HG02884 (cell line): ENCODE measurements at regions not wholly inside any gene's neighbourhood (a gene's known extent, or its start where the extent isn't known, plus 50 kb on each side); places are given as distances from the start of the nearest gene placed in this dataset.
"Not testable (repeated sequence)": the region's sequence is repeated elsewhere in the genome, so short reads cannot be mapped to it uniquely, and the experiment has no call there.

ENCODE experiments used
- ATAC-seq: cut with Tn5 transposase; IDR thresholded peaks from one replicate; pipeline ENCODE4 v1.9.1; 2021; ENCODE audit warnings: mild to moderate bottlenecking, moderate library complexity; ENCODE audit not compliant: unreplicated experiment

GRCh38 chr4:148574502-148574901 is 132.3 kb upstream of the NR3C2 start:
- ATAC-seq: no peak

GRCh38 chr4:148574066-148574465 is 131.9 kb upstream of the NR3C2 start:
- no peak for ATAC-seq

- ATAC-seq: no peak
These were observed 131.1 kb upstream of the NR3C2 start for GRCh38 chr4:148573296-148573695.

GRCh38 chr4:148565801-148566200 is 123.6 kb upstream of the NR3C2 start:
- no peak for ATAC-seq

DNA sequence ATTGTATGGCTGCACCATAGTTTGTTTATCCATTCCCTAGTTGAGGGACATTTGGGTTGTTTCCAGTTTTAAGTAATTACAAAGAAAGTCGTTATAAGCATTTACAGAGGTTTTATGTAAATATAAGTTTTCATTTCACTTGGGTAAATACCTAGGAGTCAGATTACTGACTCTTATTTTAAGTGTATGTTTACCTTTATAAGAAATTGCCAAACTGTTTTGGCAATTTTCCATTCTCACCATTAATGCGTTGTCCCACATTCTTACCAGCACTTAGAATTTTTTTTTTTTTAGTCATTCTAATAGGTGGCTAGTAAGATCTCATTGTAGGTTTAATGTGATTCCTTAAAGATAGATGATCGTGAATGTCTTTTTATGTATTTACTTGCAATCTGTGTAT is 121.5 kb upstream of the NR3C2 start:
- ATAC-seq: no peak

DNA sequence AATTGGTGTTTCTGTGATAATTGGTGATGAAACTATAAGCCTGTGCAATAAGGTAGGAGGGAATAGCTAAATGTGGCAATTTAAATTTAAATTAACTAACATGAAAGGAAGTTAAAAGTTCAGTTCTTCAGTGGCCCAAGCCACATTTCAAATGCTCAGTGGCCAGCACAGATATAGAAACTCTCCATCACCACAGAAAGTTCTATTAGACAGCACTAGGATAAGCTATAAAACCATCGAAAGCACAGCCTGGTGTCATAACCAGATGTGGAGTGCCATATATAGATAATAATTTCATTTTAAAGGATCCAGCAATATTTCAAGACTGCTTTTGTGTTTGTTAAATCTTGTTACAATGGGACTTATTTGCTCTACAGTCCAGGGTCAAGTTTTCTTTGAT is 119.3 kb upstream of the NR3C2 start:
- ATAC-seq: no peak

- ATAC-seq: no peak
These were observed 115.6 kb upstream of the NR3C2 start for GRCh38 chr4:148557793-148558192.

DNA sequence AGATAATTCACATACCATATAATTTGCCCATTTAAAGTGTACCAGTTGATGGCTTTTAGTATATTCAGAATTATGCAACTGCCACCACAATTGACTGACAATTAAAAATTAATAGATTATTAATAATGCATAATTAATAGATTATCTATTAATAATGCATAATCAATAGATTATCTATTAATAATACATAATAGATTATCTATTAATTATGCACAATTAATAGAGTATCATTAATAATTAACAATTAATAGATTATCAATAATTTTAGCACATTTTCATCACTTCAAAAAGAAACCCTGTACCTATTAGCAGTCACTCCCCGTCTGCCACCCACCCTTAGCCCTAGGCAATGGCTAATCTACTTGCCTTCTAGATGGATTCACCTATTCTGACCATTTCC is 108.6 kb upstream of the NR3C2 start:
- no peak for ATAC-seq

DNA sequence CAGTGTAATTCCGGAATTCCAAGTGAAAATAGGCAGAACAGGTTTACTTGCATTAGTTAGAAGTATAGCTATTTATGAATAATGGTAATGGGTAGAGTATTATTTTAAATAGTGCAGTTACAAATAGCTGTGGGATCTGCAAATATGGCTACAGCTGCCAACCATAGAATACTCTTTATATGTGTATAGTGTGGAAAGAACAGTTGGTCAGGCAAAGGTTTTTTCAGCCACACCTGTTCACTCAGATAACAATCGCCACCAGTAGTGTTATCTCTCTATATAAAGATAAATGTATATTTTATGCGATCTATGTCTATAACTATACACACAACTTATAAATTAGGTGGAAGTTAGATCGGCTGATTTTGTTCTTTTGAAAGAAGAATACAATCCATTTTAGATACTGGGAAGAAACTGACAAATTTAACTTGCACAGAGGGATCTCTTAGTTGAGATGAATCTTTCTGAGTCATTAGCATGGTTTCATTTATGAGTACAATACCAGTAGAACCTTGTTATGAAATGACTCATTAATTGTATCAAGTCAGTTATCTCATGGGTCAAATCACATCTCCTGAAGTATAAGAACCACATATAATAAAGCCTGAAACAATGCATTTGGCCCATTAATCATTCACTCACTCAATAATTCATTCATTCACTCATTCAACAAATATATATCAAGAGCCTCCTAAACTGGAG is 100.9 kb upstream of the NR3C2 start:
- ATAC-seq: no peak

DNA sequence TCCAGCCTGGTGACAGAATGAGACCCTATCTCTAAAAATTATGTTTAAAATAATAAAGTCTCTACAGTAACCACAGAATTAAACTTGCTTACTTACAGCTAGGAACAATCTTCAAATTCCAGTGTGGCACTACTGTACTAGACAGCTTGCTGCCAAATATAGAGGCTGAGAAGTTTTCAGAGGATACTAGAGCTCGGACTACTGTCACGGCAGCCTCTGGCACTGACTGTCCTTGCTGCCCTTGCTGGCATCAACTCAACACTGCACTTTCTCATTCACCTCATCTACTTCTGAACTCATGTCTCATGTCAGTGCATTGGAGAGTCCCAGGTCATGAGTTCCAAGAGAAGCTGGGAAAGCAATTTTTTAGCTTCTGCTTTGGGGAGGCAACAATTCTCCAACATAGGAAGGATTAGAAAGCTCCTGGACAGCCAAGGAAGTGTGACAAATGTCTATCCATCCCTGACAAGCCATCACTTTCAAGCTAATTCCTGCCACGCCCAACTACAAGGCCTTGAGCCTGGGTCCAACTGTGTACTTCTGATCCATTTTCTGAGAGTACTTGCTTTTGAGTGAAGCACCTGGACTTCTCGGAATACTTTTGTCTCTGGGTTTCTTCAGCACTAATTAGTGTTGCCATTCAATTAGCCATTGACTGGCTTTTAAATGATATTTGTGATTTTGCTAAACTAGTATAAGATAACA is 98.6 kb upstream of the NR3C2 start:
- ATAC-seq: no peak

- no peak for ATAC-seq
These were observed 97.2 kb upstream of the NR3C2 start for GRCh38 chr4:148539387-148539786.

- ATAC-seq: not testable (repeated sequence)
These were observed 91.6 kb upstream of the NR3C2 start for GRCh38 chr4:148533851-148534250.

DNA sequence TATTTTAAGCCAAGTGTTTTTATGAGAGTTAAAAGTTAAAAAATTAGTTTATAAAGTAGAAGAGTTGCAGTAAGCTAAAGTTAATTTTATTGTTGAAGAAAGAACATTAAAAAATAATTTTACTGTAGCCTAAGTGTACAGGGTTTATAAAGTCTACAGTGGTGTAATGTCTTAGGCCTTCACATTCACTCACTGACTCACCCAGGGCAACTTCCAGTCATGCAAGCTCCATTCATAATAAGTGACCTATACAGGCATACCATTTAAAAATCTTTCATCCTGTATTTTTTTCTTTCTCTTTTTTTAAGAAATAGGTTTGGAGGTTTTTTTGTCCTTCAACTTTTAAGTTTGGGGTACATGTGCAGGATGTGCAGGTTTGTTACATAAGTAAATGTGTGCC is 87.9 kb upstream of the NR3C2 start:
- ATAC-seq: no peak

DNA sequence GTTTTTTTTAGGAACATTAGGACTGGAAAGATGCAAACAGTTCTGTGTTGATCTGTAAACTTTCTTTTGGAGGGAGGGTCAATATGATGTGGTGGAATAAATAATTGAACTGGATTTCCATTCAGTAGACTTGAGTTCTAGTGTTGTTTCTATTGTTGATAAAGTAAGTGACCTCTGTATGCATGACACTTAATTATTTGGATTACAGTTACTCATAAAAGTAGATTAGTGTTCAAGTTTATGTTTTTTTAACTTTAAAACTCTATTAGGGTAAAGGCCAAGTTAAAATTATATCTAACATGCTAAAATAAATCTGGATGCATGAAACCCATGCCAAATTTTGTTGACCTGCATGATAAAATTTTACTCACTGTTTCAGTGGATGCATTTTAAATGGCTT is 85.4 kb upstream of the NR3C2 start:
- no peak for ATAC-seq

GRCh38 chr4:148522995-148523394 is 80.8 kb upstream of the NR3C2 start:
- ATAC-seq: no peak

GRCh38 chr4:148515248-148515647 is 73.0 kb upstream of the NR3C2 start:
- no peak for ATAC-seq

GRCh38 chr4:148514581-148514980 is 72.4 kb upstream of the NR3C2 start:
- no peak for ATAC-seq

DNA sequence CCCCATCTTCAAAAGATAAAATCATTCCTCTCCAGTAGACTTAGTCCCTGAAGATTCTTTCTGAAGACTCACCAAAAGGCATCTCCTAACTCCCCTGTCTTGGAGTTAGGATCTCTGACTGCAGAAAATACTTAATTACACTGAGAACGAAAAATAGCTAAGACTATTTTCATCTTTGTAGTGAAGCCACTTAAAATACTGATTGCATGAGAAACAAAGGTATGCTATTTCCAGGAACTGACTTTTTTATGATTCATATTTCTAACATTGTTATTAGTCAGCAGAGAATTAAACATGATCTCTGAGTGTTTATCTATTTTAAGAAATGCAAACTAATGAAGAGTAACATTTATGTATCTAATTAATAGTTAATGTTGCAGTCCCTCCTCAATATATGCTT is 71.8 kb upstream of the NR3C2 start:
- no peak for ATAC-seq

DNA sequence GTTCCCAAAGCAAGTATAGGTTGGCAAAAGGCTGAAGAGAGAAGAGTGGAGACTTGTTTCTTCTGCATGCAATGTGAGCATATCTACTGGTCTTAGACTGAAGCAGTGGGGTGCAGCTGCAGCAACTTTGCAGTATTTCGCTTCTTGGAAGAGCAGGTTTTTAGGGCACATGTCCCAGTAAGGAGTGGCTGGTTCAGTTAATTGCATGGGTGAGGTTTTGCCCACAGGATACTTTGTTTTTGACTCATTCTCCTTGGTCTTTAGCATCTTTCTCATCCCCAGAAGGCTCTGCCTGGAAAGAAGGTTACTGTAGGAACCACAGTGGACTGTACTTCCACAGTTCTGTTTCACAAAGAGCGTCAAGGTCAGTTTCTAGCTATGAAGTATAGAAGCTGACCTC is 68.0 kb upstream of the NR3C2 start:
- ATAC-seq: no peak

DNA sequence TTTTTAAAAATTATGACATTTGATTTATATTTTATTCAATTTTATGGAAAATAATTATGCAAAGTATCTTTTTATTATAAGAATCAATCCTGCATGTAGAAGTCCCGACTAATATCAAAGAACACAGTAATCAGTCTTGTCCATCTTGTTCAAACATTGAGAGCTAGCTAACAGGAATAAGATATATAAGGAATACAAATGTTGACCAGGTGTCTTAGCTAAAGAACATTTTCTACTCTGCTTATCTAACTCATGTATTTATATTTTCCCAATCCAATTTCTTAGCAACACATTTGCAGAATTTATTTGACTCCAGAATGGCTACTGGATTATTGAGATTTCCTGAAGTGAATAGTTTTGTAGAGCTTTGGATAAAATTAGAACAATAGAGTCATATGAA is 61.5 kb upstream of the NR3C2 start:
- ATAC-seq: no peak

DNA sequence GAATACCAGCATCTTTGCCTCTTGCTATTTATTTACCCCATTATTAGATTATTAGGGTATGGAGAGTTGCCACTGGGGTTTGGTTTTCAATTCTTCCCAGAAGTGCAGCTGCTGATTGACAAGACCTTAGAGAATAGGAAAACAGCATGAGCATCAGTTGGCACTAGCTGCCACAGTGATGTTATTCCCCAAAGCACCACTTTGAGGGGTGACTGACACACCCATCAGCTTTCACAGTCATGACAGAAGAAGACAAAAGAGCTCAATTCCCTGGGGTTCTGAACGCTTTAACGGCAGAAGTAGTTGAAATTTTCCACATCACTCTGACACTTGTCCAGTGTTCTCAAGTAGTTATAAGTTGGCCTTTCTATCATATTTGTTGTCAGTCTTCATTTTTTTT is 55.0 kb upstream of the NR3C2 start:
- no peak for ATAC-seq

GRCh38 chr4:148495463-148495862 is 53.2 kb upstream of the NR3C2 start:
- no peak for ATAC-seq
